Smooth muscle cell (in vitro differentiated cells): ENCODE measurements at regions not wholly inside any gene's neighbourhood (a gene's known extent, or its start where the extent isn't known, plus 50 kb on each side); places are given as distances from the start of the nearest gene placed in this dataset.

Source experiments
- DNase-seq: peaks from one replicate; lab custom pipeline; 2025; ENCODE audit not compliant: unreplicated experiment; lab: John Stamatoyannopoulos, UW
- H2AFZ ChIP-seq: fragments of 200-600 bp; sonication (generic); 2 replicates; pipeline ENCODE4 v1.6.0; 2016; ENCODE audit warnings: antibody characterized with exemption, low read depth, mild to moderate bottlenecking
- H3F3A ChIP-seq: fragments of 200-600 bp; sonication (generic); 2 replicates; pipeline ENCODE4 v1.6.0; 2017; ENCODE audit warnings: antibody characterized with exemption, low read depth
- H3K27ac ChIP-seq: fragments of 200-600 bp; sonication (generic); 2 replicates; pipeline ENCODE4 v1.5.1; 2016; ENCODE audit warnings: low read depth, mild to moderate bottlenecking
- H3K27me3 ChIP-seq: fragments of 200-600 bp; sonication (generic); 2 replicates; pipeline ENCODE4 v1.6.1; 2016; ENCODE audit warnings: low read depth, mild to moderate bottlenecking
- H3K36me3 ChIP-seq: fragments of 200-600 bp; sonication (generic); 2 replicates; pipeline ENCODE4 v1.5.1; 2016; ENCODE audit warnings: low read depth
- H3K4me1 ChIP-seq: fragments of 200-600 bp; sonication (generic); 2 replicates; pipeline ENCODE4 v1.5.1; 2016; ENCODE audit warnings: low read depth
- H3K4me2 ChIP-seq: fragments of 200-600 bp; sonication (generic); 2 replicates; pipeline ENCODE4 v1.6.0; 2016; ENCODE audit warnings: mild to moderate bottlenecking
- H3K4me3 ChIP-seq: fragments of 200-600 bp; sonication (generic); 2 replicates; pipeline ENCODE4 v1.5.1; 2016; ENCODE audit warnings: mild to moderate bottlenecking
- H3K79me2 ChIP-seq: fragments of 200-600 bp; sonication (generic); 2 replicates; pipeline ENCODE4 v1.6.0; 2016; ENCODE audit warnings: low read depth, mild to moderate bottlenecking
- H3K9ac ChIP-seq: fragments of 200-600 bp; sonication (generic); 2 replicates; pipeline ENCODE4 v1.6.0; 2016; ENCODE audit warnings: low read depth
- H3K9me3 ChIP-seq: fragments of 200-600 bp; sonication (generic); replicated peaks from 2 replicates; pipeline ENCODE4 v1.5.1; 2016; ENCODE audit warnings: low read depth
- H4K20me1 ChIP-seq: fragments of 200-600 bp; sonication (generic); 2 replicates; pipeline ENCODE4 v1.6.0; 2016; ENCODE audit warnings: low read depth
- CTCF ChIP-seq: fragments of 200-600 bp; sonication (generic); IDR thresholded peaks from 2 replicates; pipeline ENCODE4 v1.5.1; 2017; ENCODE audit warnings: borderline replicate concordance, mild to moderate bottlenecking, antibody characterized with exemption; ENCODE audit not compliant: insufficient read depth, poor library complexity, severe bottlenecking
- WGBS: methylation state at CpG from one replicate; pipeline ENCODE4 v1.1.7; 2016; ENCODE audit warnings: low lambda C conversion rate; 5-methylcytosine and 5-hydroxymethylcytosine counted together

DNA sequence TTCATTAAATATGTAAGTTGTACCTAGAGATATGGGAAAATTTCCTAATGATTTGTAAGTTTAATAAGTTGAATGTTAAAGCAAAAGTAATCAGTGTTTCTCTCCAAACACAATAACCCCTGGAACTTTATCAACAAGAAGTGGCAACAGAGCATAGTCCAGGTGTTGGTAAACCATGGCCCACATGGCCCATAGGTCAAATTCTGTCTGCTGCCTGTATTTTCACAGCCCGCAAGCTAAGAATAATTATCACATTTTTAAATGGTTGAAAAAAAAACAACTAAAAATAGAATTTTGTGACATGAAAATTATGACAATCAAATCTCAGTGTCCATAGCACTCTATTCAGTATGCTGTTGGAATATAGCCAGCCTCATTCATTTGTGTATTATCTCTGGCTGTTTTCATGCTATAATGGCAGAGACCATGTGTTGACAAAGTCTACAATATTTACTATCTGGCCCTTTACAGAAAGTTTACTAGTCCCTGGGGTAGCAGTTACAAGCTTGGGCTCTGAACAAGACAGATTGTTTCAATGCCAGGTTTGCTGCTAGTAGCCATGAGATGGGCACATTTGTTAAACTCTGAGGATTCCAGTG is 395.8 kb downstream of the GASK1B start:
- Histone ChIP-seq H3F3A (no peaks in the 10 kb centered on the region), H3K4me1 (no peaks in the 10 kb centered on the region), H3K9ac (no peak overlapping the region), H3K27me3 (no peaks in the 10 kb centered on the region), H3K4me2 (no peak overlapping the region), H3K27ac (no peak overlapping the region), H3K4me3 (no peak overlapping the region), H3K9me3 (no peaks in the 10 kb centered on the region), H4K20me1 (no peaks in the 10 kb centered on the region), H3K36me3 (no peaks in the 10 kb centered on the region), H3K79me2 (no peaks in the 10 kb centered on the region), H2AFZ (no peak overlapping the region)
- TF ChIP-seq CTCF = no peak
- 90% methylated on average over 1 of the region's 1 CpG for WGBS
- no peak for DNase-seq

DNA sequence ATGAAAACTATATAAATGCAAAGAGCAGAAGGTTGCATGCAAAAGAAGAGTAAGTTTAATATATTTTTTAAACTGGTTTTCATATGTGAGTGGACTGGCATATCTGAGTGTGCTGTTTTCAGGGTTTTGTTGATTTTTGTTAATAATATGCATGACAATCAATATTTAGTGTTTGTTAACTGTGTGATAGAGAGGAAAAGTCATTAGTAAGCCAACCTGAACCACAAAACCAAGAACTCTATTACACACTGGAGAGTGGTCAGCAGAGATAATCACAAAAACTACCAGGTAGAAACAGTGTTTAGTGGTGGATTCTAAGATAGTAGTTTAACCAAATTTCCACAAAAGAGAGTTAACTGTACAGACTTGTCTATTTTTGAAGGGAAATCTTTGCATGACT is 396.9 kb downstream of the GASK1B start:
- TF ChIP-seq CTCF = no peak
- H2AFZ ChIP-seq = no peak overlapping the region
- H3K4me3 ChIP-seq = no peak overlapping the region
- H3K36me3 ChIP-seq = no peaks in the 10 kb centered on the region
- H3F3A ChIP-seq = no peaks in the 10 kb centered on the region
- H3K27me3 ChIP-seq = no peaks in the 10 kb centered on the region
- DNase-seq = no peak
- H3K4me2 ChIP-seq = no peak overlapping the region
- H3K9ac ChIP-seq = no peak overlapping the region
- H4K20me1 ChIP-seq = no peaks in the 10 kb centered on the region
- H3K4me1 ChIP-seq = no peaks in the 10 kb centered on the region
- no peaks in the 10 kb centered on the region for H3K9me3 ChIP-seq
- H3K79me2 ChIP-seq = no peaks in the 10 kb centered on the region
- no peak overlapping the region for H3K27ac ChIP-seq

DNA sequence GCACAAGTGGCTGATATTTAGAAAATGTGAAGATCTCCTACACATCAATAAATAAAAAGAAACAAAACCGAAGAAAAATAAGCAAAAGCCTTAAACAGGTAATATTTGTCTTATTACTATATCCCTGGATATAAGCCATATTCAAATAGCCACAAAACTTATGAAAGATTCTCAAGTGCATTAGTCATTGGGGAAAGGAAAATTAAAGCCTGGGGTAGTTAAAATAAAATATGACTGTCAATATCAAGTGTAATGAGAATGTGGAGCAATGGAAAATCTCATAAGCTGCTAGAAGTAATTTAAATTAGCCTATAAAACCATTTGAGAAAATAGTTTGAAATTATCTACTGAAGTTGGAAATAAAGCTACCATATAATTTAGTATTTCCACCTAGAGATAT is 399.9 kb downstream of the GASK1B start:
- H3K4me2 ChIP-seq = no peak overlapping the region
- H2AFZ ChIP-seq = no peak overlapping the region
- no peak for DNase-seq
- no peaks in the 10 kb centered on the region for H3K27me3 ChIP-seq
- no peaks in the 10 kb centered on the region for H3K36me3 ChIP-seq
- no peaks in the 10 kb centered on the region for H3K4me1 ChIP-seq
- H3K79me2 ChIP-seq = no peaks in the 10 kb centered on the region
- 93% methylated on average over 1 of the region's 1 CpG for WGBS
- no peak for TF ChIP-seq CTCF
- H4K20me1 ChIP-seq = no peaks in the 10 kb centered on the region
- no peak overlapping the region for H3K27ac ChIP-seq
- no peaks in the 10 kb centered on the region for H3K9me3 ChIP-seq
- no peaks in the 10 kb centered on the region for H3F3A ChIP-seq
- no peak overlapping the region for H3K9ac ChIP-seq
- H3K4me3 ChIP-seq = no peak overlapping the region

DNA sequence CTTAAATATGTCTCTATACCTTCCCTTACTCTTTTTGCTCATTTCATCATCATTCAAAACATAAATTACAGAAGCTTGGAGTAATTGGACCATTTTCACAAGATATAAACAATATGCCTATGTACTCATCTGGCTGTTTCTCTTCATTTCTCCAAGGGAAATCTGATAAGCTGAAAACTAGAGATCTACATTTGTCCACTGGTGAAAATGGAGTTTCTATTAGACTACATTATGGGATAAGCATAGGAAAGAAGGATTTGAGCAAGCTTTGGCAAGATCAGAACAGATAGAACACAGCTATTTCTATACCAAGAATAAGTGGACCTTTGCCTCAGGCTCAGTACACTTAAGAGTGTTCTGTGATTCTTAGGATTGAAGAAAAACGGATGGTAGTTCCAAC is 404.4 kb downstream of the GASK1B start:
- no peak overlapping the region for H2AFZ ChIP-seq
- no peak overlapping the region for H3K4me2 ChIP-seq
- H3K36me3 ChIP-seq = no peaks in the 10 kb centered on the region
- no peaks in the 10 kb centered on the region for H3K27me3 ChIP-seq
- no peaks in the 10 kb centered on the region for H3K4me1 ChIP-seq
- no peak for TF ChIP-seq CTCF
- no peaks in the 10 kb centered on the region for H3F3A ChIP-seq
- no peaks in the 10 kb centered on the region for H3K9me3 ChIP-seq
- 62% methylated on average over 1 of the region's 1 CpG for WGBS
- no peak for DNase-seq
- H3K4me3 ChIP-seq = no peak overlapping the region
- H3K9ac ChIP-seq = no peak overlapping the region
- no peaks in the 10 kb centered on the region for H3K79me2 ChIP-seq
- no peak overlapping the region for H3K27ac ChIP-seq
- H4K20me1 ChIP-seq = no peaks in the 10 kb centered on the region
